H1 (cell line): ENCODE measurements at regions not wholly inside any gene's neighbourhood (a gene's known extent, or its start where the extent isn't known, plus 50 kb on each side); places are given as distances from the start of the nearest gene placed in this dataset.

ENCODE experiments used
- CTCF ChIA-PET: fragments of 300-600 bp; sonication (Branson Sonifier 250); formaldehyde crosslinking; loops from one replicate; lab custom pipeline; 2021; ENCODE audit not compliant: partially characterized antibody; lab: Charles Lee
- POLR2A ChIA-PET: fragments of 300-600 bp; sonication (Branson Sonifier 250); formaldehyde crosslinking; loops from one replicate; lab custom pipeline; 2021; ENCODE audit warnings: inconsistent platforms; ENCODE audit not compliant: partially characterized antibody; lab: Charles Lee
- DNase-seq, 2 experiments: peaks; one replicate each; pipeline versions ENCODE4 v3.0.0 to v3.0.0-alpha.2; 2010 to 2022; ENCODE audit warnings: low spot score in 2 of 2, low read depth in 1 of 2, mixed read lengths in 1 of 2
- FAIRE-seq: peaks from 2 replicates; lab custom pipeline; 2011; peaks lifted over from hg19 to GRCh38; lab: Jason Lieb, UNC
- H2AFZ ChIP-seq: 2 replicates; pipeline ENCODE4 v1.8.1; 2012; ENCODE audit warnings: low read length, inconsistent platforms
- H2AK5ac ChIP-seq: 2 replicates; pipeline ENCODE4 v1.6.1; 2013; ENCODE audit warnings: low read depth, low read length
- H2BK120ac ChIP-seq: replicated peaks from 2 replicates; pipeline ENCODE3; 2013; ENCODE audit warnings: low read depth, low read length, inconsistent platforms
- H2BK12ac ChIP-seq: 2 replicates; pipeline ENCODE4 v1.6.1; 2013; ENCODE audit warnings: low read depth, low read length
- H2BK15ac ChIP-seq: 2 replicates; pipeline ENCODE4 v1.6.1; 2013; ENCODE audit warnings: low read length
- H2BK20ac ChIP-seq: 2 replicates; pipeline ENCODE4 v1.6.1; 2013; ENCODE audit warnings: low read length
- H2BK5ac ChIP-seq: 2 replicates; pipeline ENCODE4 v1.6.1; 2013; ENCODE audit warnings: low read depth, low read length
- H3K14ac ChIP-seq: 2 replicates; pipeline ENCODE4 v1.6.1; 2013; ENCODE audit warnings: inconsistent platforms; ENCODE audit not compliant: insufficient read length
- H3K18ac ChIP-seq: 2 replicates; pipeline ENCODE4 v1.6.1; 2013; ENCODE audit warnings: low read length; ENCODE audit errors: extremely low read depth
- H3K23ac ChIP-seq: 2 replicates; pipeline ENCODE4 v1.6.1; 2013; ENCODE audit warnings: inconsistent platforms; ENCODE audit not compliant: insufficient read length
- H3K23me2 ChIP-seq: 2 replicates; pipeline ENCODE4 v1.6.1; 2013; ENCODE audit warnings: low read depth, low read length
- H3K27ac ChIP-seq: 2 replicates; pipeline ENCODE4 v1.6.1; 2011; ENCODE audit warnings: low read depth, low read length, inconsistent platforms
- H3K27me3 ChIP-seq, 4 experiments: replicated peaks in 1 of 4; 1 replicate in 1 of 4; 2 replicates in 3 of 4; pipeline versions ENCODE4 v1.6.1 to v1.8.1; 2011 to 2013; ENCODE audit warnings: low read length in 3 of 4, mild to moderate bottlenecking in 3 of 4, inconsistent platforms in 2 of 4, mixed read lengths in 2 of 4, moderate library complexity in 1 of 4; ENCODE audit not compliant: control insufficient read depth in 3 of 4, insufficient read depth in 3 of 4; ENCODE audit errors: extremely low read depth in 1 of 4
- H3K36me3 ChIP-seq, 4 experiments: 2 replicates each; pipeline versions ENCODE4 v1.6.1 to v1.8.1; 2011 to 2013; ENCODE audit warnings: mild to moderate bottlenecking in 4 of 4, low read length in 3 of 4, moderate library complexity in 2 of 4, control low read depth in 1 of 4, inconsistent platforms in 1 of 4; ENCODE audit not compliant: insufficient read depth in 4 of 4, control insufficient read depth in 2 of 4
- H3K4ac ChIP-seq: replicated peaks from 2 replicates; pipeline ENCODE3; 2013; ENCODE audit warnings: low read length, low read depth, mixed read lengths, inconsistent platforms; ENCODE audit not compliant: insufficient read length
- H3K4me1 ChIP-seq, 4 experiments: replicated peaks in 1 of 4; 1 replicate in 1 of 4; 2 replicates in 3 of 4; pipeline versions ENCODE4 v1.6.1 to v1.8.1; 2011 to 2013; ENCODE audit warnings: low read length in 3 of 4, inconsistent platforms in 2 of 4, mixed read lengths in 1 of 4; ENCODE audit not compliant: insufficient read depth in 4 of 4, control insufficient read depth in 3 of 4
- H3K4me2 ChIP-seq, 2 experiments: 2 replicates each; pipeline versions ENCODE4 v1.6.1 to v1.8.1; 2011 to 2013; ENCODE audit warnings: low read depth in 2 of 2, low read length in 2 of 2, control low read depth in 1 of 2, inconsistent platforms in 1 of 2, mild to moderate bottlenecking in 1 of 2; ENCODE audit not compliant: insufficient read depth in 1 of 2
- H3K4me3 ChIP-seq, 4 experiments: fragments of 200-600, 300-600 bp in 1 of 4; sonication (generic), shearing (Covaris generic), sonication (Bioruptor Twin) in 1 of 4; 2 replicates each; pipeline versions ENCODE4 v1.5.1 to v1.8.1; 2011 to 2016; ENCODE audit warnings: low read length in 4 of 4, low read depth in 3 of 4, control low read depth in 2 of 4, inconsistent platforms in 2 of 4, mild to moderate bottlenecking in 2 of 4, mixed read lengths in 1 of 4, moderate library complexity in 1 of 4; ENCODE audit not compliant: insufficient read depth in 2 of 4; ENCODE audit errors: extremely low read depth in 1 of 4
- H3K56ac ChIP-seq: replicated peaks from 2 replicates; pipeline ENCODE3; 2013; ENCODE audit warnings: low read depth, mild to moderate bottlenecking, mixed read lengths, low read length, inconsistent platforms; ENCODE audit not compliant: insufficient read length
- H3K79me1 ChIP-seq: 2 replicates; pipeline ENCODE4 v1.6.1; 2013; ENCODE audit warnings: low read depth, low read length, control low read depth
- H3K79me2 ChIP-seq, 2 experiments: 2 replicates each; pipeline versions ENCODE4 v1.6.1 to v1.8.1; 2012 to 2013; ENCODE audit warnings: low read length in 2 of 2, mild to moderate bottlenecking in 2 of 2, inconsistent platforms in 1 of 2; ENCODE audit not compliant: insufficient read depth in 2 of 2, control insufficient read depth in 1 of 2
- H3K9ac ChIP-seq, 4 experiments: replicated peaks in 1 of 4; 1 replicate in 1 of 4; 2 replicates in 3 of 4; pipeline versions ENCODE4 v1.6.1 to v1.8.1; 2011 to 2013; ENCODE audit warnings: low read depth in 3 of 4, low read length in 3 of 4, control low read depth in 2 of 4, mild to moderate bottlenecking in 2 of 4, moderate library complexity in 2 of 4, inconsistent platforms in 1 of 4; ENCODE audit errors: extremely low read depth in 1 of 4
- H3K9me3 ChIP-seq, 2 experiments: 2 replicates each; pipeline versions ENCODE4 v1.6.1 to v1.8.1; 2012 to 2013; ENCODE audit warnings: mild to moderate bottlenecking in 2 of 2, moderate library complexity in 2 of 2, control low read depth in 1 of 2, inconsistent platforms in 1 of 2, low read depth in 1 of 2, low read length in 1 of 2, mixed read lengths in 1 of 2; ENCODE audit not compliant: insufficient read depth in 2 of 2
- H4K20me1 ChIP-seq, 2 experiments: replicated peaks in 1 of 2; 2 replicates each; pipeline versions ENCODE3 to v1.8.1; 2011 to 2013; ENCODE audit warnings: inconsistent platforms in 2 of 2, low read length in 2 of 2, mild to moderate bottlenecking in 1 of 2; ENCODE audit not compliant: insufficient read depth in 2 of 2, control insufficient read depth in 1 of 2
- H4K5ac ChIP-seq: 2 replicates; pipeline ENCODE4 v1.6.1; 2013; ENCODE audit warnings: low read length, low read depth, mixed read lengths, inconsistent platforms; ENCODE audit not compliant: insufficient read length
- H4K8ac ChIP-seq: 2 replicates; pipeline ENCODE4 v1.8.0; 2013; ENCODE audit warnings: mild to moderate bottlenecking, moderate library complexity, low read length, inconsistent platforms; ENCODE audit not compliant: insufficient read depth; ENCODE audit errors: extremely low read depth
- H4K91ac ChIP-seq: replicated peaks from 2 replicates; pipeline ENCODE3; 2013; ENCODE audit warnings: low read length, mixed read lengths, inconsistent platforms; ENCODE audit not compliant: insufficient read length
- CTCF ChIP-seq, 3 experiments: IDR thresholded peaks; 1 replicate in 2 of 3; 2 replicates in 1 of 3; pipeline versions ENCODE4 v1.5.1 to v1.6.1; 2011; ENCODE audit warnings: low read length in 3 of 3, mild to moderate bottlenecking in 3 of 3, inconsistent platforms in 2 of 3, low read depth in 1 of 3, moderate library complexity in 1 of 3; ENCODE audit not compliant: insufficient read depth in 1 of 3; ENCODE audit errors: control extremely low read depth in 1 of 3
- TEAD4 ChIP-seq: IDR thresholded peaks from 2 replicates; pipeline ENCODE4 v1.6.1; 2012; ENCODE audit warnings: low read depth, low read length, inconsistent platforms, mixed read lengths
- WGBS, 2 experiments: shearing (Covaris generic) in 1 of 2; methylation state at CpG; one replicate each; pipeline versions ENCODE4 v1.1.6 to v1.1.7; 2013 to 2015; ENCODE audit warnings: low lambda C conversion rate in 2 of 2, mixed read lengths in 2 of 2, inconsistent platforms in 1 of 2, low coverage in 1 of 2, missing lambda C conversion rate in 1 of 2; ENCODE audit not compliant: insufficient replicate concordance in 2 of 2, insufficient coverage in 1 of 2, insufficient read length in 1 of 2; ENCODE audit errors: extremely low coverage in 1 of 2, missing lambda C conversion rate in 1 of 2; 5-methylcytosine and 5-hydroxymethylcytosine counted together

GRCh38 chr18:3360211-3360610 lies 89.8 kb upstream of the TGIF1 start:
- no peak overlapping the region for H3K27ac ChIP-seq
- no peak overlapping the region for H3K4me2 ChIP-seq
- H3K79me2 ChIP-seq: no peaks in the 10 kb centered on the region
- H4K8ac ChIP-seq: no peak overlapping the region
- no peak overlapping the region for H3K23ac ChIP-seq
- H4K20me1 ChIP-seq: no peaks in the 10 kb centered on the region
- no peaks in the 10 kb centered on the region for H3K9me3 ChIP-seq
- H2BK5ac ChIP-seq: no peak overlapping the region
- no peak overlapping the region for H3K14ac ChIP-seq
- no peak overlapping the region for H2BK120ac ChIP-seq
- 57% methylated on average over 15 of the region's 15 CpGs; no CpG with 5 or more reads in 1 of the 2 experiments for WGBS, 2 experiments
- H4K5ac ChIP-seq: no peak overlapping the region
- FAIRE-seq: no peak
- H3K4me3 ChIP-seq: no peak overlapping the region
- no peaks in the 10 kb centered on the region for H3K36me3 ChIP-seq
- H3K56ac ChIP-seq: no peak overlapping the region
- no peak overlapping the region for H3K9ac ChIP-seq
- no peak overlapping the region for H3K4ac ChIP-seq
- CTCF ChIA-PET: interaction anchor here (0.6 to 2.5 kb wide), 6 partner anchors 20 to 307 kb away, joined by 3 to 8 read pairs (median 4); no protein-coding TSS in a partner anchor
- H3K4me1 ChIP-seq: peaks cover 0 to 6% (median 0%) of the 10 kb centered on the region in 4 experiments; a peak in 2 of 7 replicates
- H2BK12ac ChIP-seq: no peak overlapping the region
- POLR2A ChIA-PET: interaction anchor here (0.9 to 1.2 kb wide), 3 partner anchors 29 to 234 kb away, joined by 3 to 4 read pairs (median 3); partner anchors contain the start of gene MYL12A
- no peak overlapping the region for H2BK20ac ChIP-seq
- peak in 1 of 2 experiments; percentile 67 for DNase-seq
- H3K79me1 ChIP-seq: no peaks in the 10 kb centered on the region
- H3K23me2 ChIP-seq: no peaks in the 10 kb centered on the region
- H3K18ac ChIP-seq: no peak overlapping the region
- H2AK5ac ChIP-seq: no peak overlapping the region
- H2AFZ ChIP-seq: peak overlapping the region; percentile 83; the same call in 1 of the 2 replicates
- no peaks in the 10 kb centered on the region for H3K27me3 ChIP-seq
- no peak overlapping the region for H2BK15ac ChIP-seq
- H4K91ac ChIP-seq: no peak overlapping the region
- 0 out of 2 replicates have a peak, but pooled peaks have one; percentile 2 for TF ChIP-seq TEAD4
- no peak for TF ChIP-seq CTCF (IDR thresholded peaks at IDR 0.05; ENCODE audit: control extremely low read depth in 1 of 3, insufficient read depth in 1 of 3, low read depth in 1 of 3, low read length in 3 of 3)
